ENCODE measurements at regions not wholly inside any gene's neighbourhood (a gene's known extent, or its start where the extent isn't known, plus 50 kb on each side); places are given as distances from the start of the nearest gene placed in this dataset.

GRCh38 chr12:11946161-11946560, 124.6 kb upstream of the BCL2L14 start:
- H4K20me1 ChIP-seq (ENCODE audit: insufficient read depth, poor library complexity, severe bottlenecking) = no peaks in the 10 kb centered on the region
- H2AFZ ChIP-seq = no peak overlapping the region
- no peaks in the 10 kb centered on the region for H3K4me1 ChIP-seq (ENCODE audit: insufficient read depth)
- no peak overlapping the region for H3K27ac ChIP-seq
- DNase-seq (ENCODE audit: low spot score) = no peak
- WGBS (ENCODE audit: low lambda C conversion rate, missing lambda C conversion rate) = 96% methylated on average over 13 of the region's 13 CpGs
- H3K27me3 ChIP-seq = no peaks in the 10 kb centered on the region
- no peak overlapping the region for H3K4me3 ChIP-seq
- H3K79me2 ChIP-seq = no peaks in the 10 kb centered on the region
- H3K9me3 ChIP-seq (ENCODE audit: low read depth) = no peaks in the 10 kb centered on the region
- H3K4me2 ChIP-seq = no peak overlapping the region
- no peaks in the 10 kb centered on the region for H3K36me3 ChIP-seq (replicated peaks; ENCODE audit: insufficient read depth, low read depth)
- no peaks in the 10 kb centered on the region for H3K9me2 ChIP-seq (replicated peaks; ENCODE audit: insufficient read depth)
- TF ChIP-seq EZH2phosphoT487 (IDR thresholded peaks at IDR 0.05; ENCODE audit: low read depth, severe bottlenecking, unreplicated experiment) (no peak), CTCF (IDR thresholded peaks at IDR 0.05; ENCODE audit: poor library complexity) (no peak), EZH2 (IDR thresholded peaks at IDR 0.05; ENCODE audit: borderline replicate concordance) (no peak)

- Histone ChIP-seq H3K36me3 (replicated peaks; ENCODE audit: insufficient read depth, low read depth) (no peaks in the 10 kb centered on the region), H3K9me2 (replicated peaks; ENCODE audit: insufficient read depth) (no peaks in the 10 kb centered on the region), H3K4me1 (ENCODE audit: insufficient read depth) (no peaks in the 10 kb centered on the region), H2AFZ (no peak overlapping the region), H3K4me2 (no peak overlapping the region), H3K4me3 (no peak overlapping the region), H3K9me3 (ENCODE audit: low read depth) (no peaks in the 10 kb centered on the region), H4K20me1 (ENCODE audit: insufficient read depth, poor library complexity, severe bottlenecking) (no peaks in the 10 kb centered on the region), H3K27me3 (no peaks in the 10 kb centered on the region), H3K79me2 (no peaks in the 10 kb centered on the region), H3K27ac (no peak overlapping the region)
- 88% methylated on average over 6 of the region's 6 CpGs for WGBS (ENCODE audit: low lambda C conversion rate, missing lambda C conversion rate)
- TF ChIP-seq CTCF (IDR thresholded peaks at IDR 0.05; ENCODE audit: poor library complexity) = no peak
- TF ChIP-seq EZH2phosphoT487 (IDR thresholded peaks at IDR 0.05; ENCODE audit: low read depth, severe bottlenecking, unreplicated experiment) = no peak
- TF ChIP-seq EZH2 (IDR thresholded peaks at IDR 0.05; ENCODE audit: borderline replicate concordance) = no peak
- no peak for DNase-seq (ENCODE audit: low spot score)
These were observed 123.5 kb upstream of the BCL2L14 start for GRCh38 chr12:11947213-11947612.

GRCh38 chr12:11949738-11950411, 120.9 kb upstream of the BCL2L14 start:
- 72% methylated on average over 9 of the region's 9 CpGs for WGBS (ENCODE audit: low lambda C conversion rate, missing lambda C conversion rate)
- TF ChIP-seq EZH2phosphoT487 (IDR thresholded peaks at IDR 0.05; ENCODE audit: low read depth, severe bottlenecking, unreplicated experiment) (no peak), EZH2 (IDR thresholded peaks at IDR 0.05; ENCODE audit: borderline replicate concordance) (no peak), CTCF (IDR thresholded peaks at IDR 0.05; ENCODE audit: poor library complexity) (no peak)
- DNase-seq (ENCODE audit: low spot score) = no peak
- Histone ChIP-seq H3K79me2 (no peaks in the 10 kb centered on the region), H3K9me3 (ENCODE audit: low read depth) (no peaks in the 10 kb centered on the region), H3K27me3 (no peaks in the 10 kb centered on the region), H2AFZ (no peak overlapping the region), H4K20me1 (ENCODE audit: insufficient read depth, poor library complexity, severe bottlenecking) (no peaks in the 10 kb centered on the region), H3K9me2 (replicated peaks; ENCODE audit: insufficient read depth) (no peaks in the 10 kb centered on the region), H3K4me2 (no peak overlapping the region), H3K27ac (no peak overlapping the region), H3K4me3 (no peak overlapping the region), H3K4me1 (ENCODE audit: insufficient read depth) (no peaks in the 10 kb centered on the region), H3K36me3 (replicated peaks; ENCODE audit: insufficient read depth, low read depth) (no peaks in the 10 kb centered on the region)
